B cell (primary cell): ENCODE measurements at regions not wholly inside any gene's neighbourhood (a gene's known extent, or its start where the extent isn't known, plus 50 kb on each side); places are given as distances from the start of the nearest gene placed in this dataset.

Experiments
- ATAC-seq: fragments of 200-7000 bp; cut with Tn5 transposase; one replicate; pipeline ENCODE4 v1.10.0; 2021; ENCODE audit warnings: low read depth, mild to moderate bottlenecking, moderate number of reproducible peaks, moderate library complexity
- CTCF ChIA-PET: fragments of 350-600 bp; sonication (Branson Sonifier 250); formaldehyde crosslinking; loops from one replicate; lab custom pipeline; 2021; ENCODE audit warnings: antibody characterized with exemption, inconsistent platforms; lab: Charles Lee
- POLR2A ChIA-PET: fragments of 350-600 bp; sonication (Branson Sonifier 250); formaldehyde crosslinking; loops from one replicate; lab custom pipeline; 2021; ENCODE audit warnings: antibody characterized with exemption; lab: Charles Lee
- DNase-seq: peaks from one replicate; pipeline ENCODE4 v3.0.0; 2013
- H2AFZ ChIP-seq: 2 replicates; pipeline ENCODE4 v1.6.1; 2012; ENCODE audit warnings: mild to moderate bottlenecking, low read depth, low read length; ENCODE audit not compliant: insufficient read depth, poor library complexity, severe bottlenecking
- H3K27ac ChIP-seq, 2 donors: 1 replicate in 1 of 2; 2 replicates in 1 of 2; pipeline ENCODE4 v1.5.1; 2012 to 2013; ENCODE audit warnings: low read length in 2 of 2, mild to moderate bottlenecking in 2 of 2, moderate library complexity in 1 of 2
- H3K27me3 ChIP-seq, 4 experiments: fragments of 200-600 bp in 1 of 4; sonication (generic) in 1 of 4; replicated peaks in 1 of 4; 1 replicate in 2 of 4; 2 replicates in 2 of 4; pipeline versions ENCODE4 v1.6.1 to v1.7.0; 2013 to 2016; ENCODE audit warnings: low read length in 3 of 4, mild to moderate bottlenecking in 2 of 4, mixed read lengths in 1 of 4, moderate library complexity in 1 of 4; ENCODE audit not compliant: insufficient read depth in 4 of 4, control insufficient read depth in 3 of 4; ENCODE audit errors: control extremely low read depth in 1 of 4
- H3K36me3 ChIP-seq, 2 experiments: replicated peaks in 1 of 2; 1 replicate in 1 of 2; 2 replicates in 1 of 2; pipeline versions ENCODE4 v1.6.1 to v1.7.1; 2013; ENCODE audit warnings: low read length in 1 of 2; ENCODE audit not compliant: insufficient read depth in 2 of 2, control insufficient read depth in 1 of 2; ENCODE audit errors: control extremely low read depth in 1 of 2, extremely low read depth in 1 of 2
- H3K4me1 ChIP-seq, 2 donors: fragments of 200-600 bp in 1 of 2; sonication (generic) in 1 of 2; 1 replicate in 1 of 2; 2 replicates in 1 of 2; pipeline versions ENCODE4 v1.5.1 to v1.6.1; 2013 to 2017; ENCODE audit warnings: low read length in 2 of 2; ENCODE audit not compliant: control insufficient read depth in 2 of 2, insufficient read depth in 2 of 2
- H3K4me2 ChIP-seq: replicated peaks from 2 replicates; pipeline ENCODE3; 2012; ENCODE audit warnings: mild to moderate bottlenecking, low read depth, low read length; ENCODE audit not compliant: poor library complexity, severe bottlenecking
- H3K4me3 ChIP-seq, 5 experiments: fragments of 200-600 bp in 1 of 5; sonication (generic) in 1 of 5; 1 replicate in 3 of 5; 2 replicates in 2 of 5; pipeline versions ENCODE4 v1.5.1 to v1.7.0; 2011 to 2016; ENCODE audit warnings: low read length in 4 of 5, mild to moderate bottlenecking in 4 of 5, low read depth in 2 of 5, control low read depth in 1 of 5, moderate library complexity in 1 of 5; ENCODE audit not compliant: insufficient read depth in 1 of 5; ENCODE audit errors: control extremely low read depth in 1 of 5, extremely low read depth in 1 of 5
- H3K79me2 ChIP-seq: fragments of 200-600 bp; sonication (generic); one replicate; pipeline ENCODE4 v1.6.0; 2016; ENCODE audit warnings: low read length; ENCODE audit not compliant: control insufficient read depth, insufficient read depth
- H3K9ac ChIP-seq: fragments of 200-600 bp; sonication (generic); 2 replicates; pipeline ENCODE4 v1.6.1; 2017; ENCODE audit warnings: mild to moderate bottlenecking, low read length, moderate library complexity
- H3K9me3 ChIP-seq, 3 donors: one replicate each; pipeline versions ENCODE4 v1.6.1 to v1.7.1; 2013; ENCODE audit warnings: low read length in 2 of 3; ENCODE audit not compliant: control insufficient read depth in 2 of 3, insufficient read depth in 1 of 3; ENCODE audit errors: control extremely low read depth in 1 of 3
- H4K20me1 ChIP-seq: 2 replicates; pipeline ENCODE4 v1.6.0; 2012; ENCODE audit warnings: mild to moderate bottlenecking, low read length; ENCODE audit not compliant: insufficient read depth, control insufficient read depth, poor library complexity, severe bottlenecking
- H3K27ac Mint-ChIP-seq: one replicate; pipeline ENCODE4 v1.8.0; 2021; ENCODE audit warnings: mixed read lengths
- H3K27me3 Mint-ChIP-seq: one replicate; pipeline ENCODE4 v1.8.0; 2021; ENCODE audit warnings: mixed read lengths
- H3K4me1 Mint-ChIP-seq: one replicate; pipeline ENCODE4 v1.8.0; 2021; ENCODE audit warnings: mixed read lengths
- H3K4me3 Mint-ChIP-seq: one replicate; pipeline ENCODE4 v1.8.0; 2021; ENCODE audit warnings: mixed read lengths
- H3K9me3 Mint-ChIP-seq: one replicate; pipeline ENCODE4 v1.8.0; 2022; ENCODE audit warnings: mixed read lengths; ENCODE audit not compliant: insufficient read depth
- EZH2 ChIP-seq: IDR thresholded peaks from 2 replicates; pipeline ENCODE4 v1.6.1; 2012; ENCODE audit warnings: borderline replicate concordance, low read depth, mild to moderate bottlenecking, moderate library complexity, low read length; ENCODE audit not compliant: insufficient read depth, poor library complexity, severe bottlenecking
- WGBS: methylation state at CpG from one replicate; pipeline ENCODE4 v1.1.5; 2013; ENCODE audit warnings: missing lambda C conversion rate; ENCODE audit not compliant: insufficient coverage; 5-methylcytosine and 5-hydroxymethylcytosine counted together
- intact Hi-C: fragments of 100-400 bp; cut with micrococcal nuclease; formaldehyde crosslinking; loops from one replicate; pipeline ENCODE4 v1.10.0; 2022
- TF ChIP-seq, protein P1 (sequence below): fragments of 200-600 bp; IDR thresholded peaks from one replicate; pipeline ENCODE4 v1.8.0; 2022; ENCODE audit warnings: antibody characterized with exemption, mild to moderate bottlenecking

DNA sequence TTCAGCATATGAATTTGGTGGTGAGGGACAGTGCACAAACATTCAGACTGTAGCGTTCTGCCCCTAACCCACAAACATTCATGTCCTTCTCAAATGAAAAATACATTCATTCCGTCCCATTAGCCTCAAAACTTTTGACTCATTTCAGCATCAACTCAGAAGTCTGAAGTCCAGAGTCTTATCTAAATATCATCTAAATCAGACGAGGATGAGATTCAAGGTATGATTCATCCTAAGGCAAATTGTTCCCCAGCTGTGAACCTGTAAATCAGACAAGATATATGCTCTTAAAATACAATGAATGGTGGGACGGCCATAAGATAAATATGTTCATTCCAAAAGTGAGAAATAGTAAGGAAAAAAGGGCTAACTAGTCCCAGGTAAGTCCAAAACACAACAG lies 1195.6 kb upstream of the ADGRL4 start:
- H3K9ac ChIP-seq, result no peak overlapping the region
- 90% methylated on average over 2 of the region's 4 CpGs for WGBS
- no peaks in the 10 kb centered on the region for H3K79me2 ChIP-seq
- no peak overlapping the region for H2AFZ ChIP-seq
- Mint-ChIP-seq H3K9me3 (no peaks in the 10 kb centered on the region), H3K27me3 (no peaks in the 10 kb centered on the region), H3K27ac (no peak overlapping the region), H3K4me1 (no peaks in the 10 kb centered on the region), H3K4me3 (no peak overlapping the region)
- H3K4me3 ChIP-seq, result no peak overlapping the region
- POLR2A ChIA-PET, result no interaction called here
- DNase-seq (no peak), ATAC-seq (no peak)
- H3K4me2 ChIP-seq, result no peak overlapping the region
- H3K9me3 ChIP-seq, result no peaks in the 10 kb centered on the region
- H3K36me3 ChIP-seq, result no peaks in the 10 kb centered on the region
- H4K20me1 ChIP-seq, result no peaks in the 10 kb centered on the region
- no peak overlapping the region for H3K27ac ChIP-seq
- no peak for TF ChIP-seq EZH2
- TF ChIP-seq, protein P1, sequence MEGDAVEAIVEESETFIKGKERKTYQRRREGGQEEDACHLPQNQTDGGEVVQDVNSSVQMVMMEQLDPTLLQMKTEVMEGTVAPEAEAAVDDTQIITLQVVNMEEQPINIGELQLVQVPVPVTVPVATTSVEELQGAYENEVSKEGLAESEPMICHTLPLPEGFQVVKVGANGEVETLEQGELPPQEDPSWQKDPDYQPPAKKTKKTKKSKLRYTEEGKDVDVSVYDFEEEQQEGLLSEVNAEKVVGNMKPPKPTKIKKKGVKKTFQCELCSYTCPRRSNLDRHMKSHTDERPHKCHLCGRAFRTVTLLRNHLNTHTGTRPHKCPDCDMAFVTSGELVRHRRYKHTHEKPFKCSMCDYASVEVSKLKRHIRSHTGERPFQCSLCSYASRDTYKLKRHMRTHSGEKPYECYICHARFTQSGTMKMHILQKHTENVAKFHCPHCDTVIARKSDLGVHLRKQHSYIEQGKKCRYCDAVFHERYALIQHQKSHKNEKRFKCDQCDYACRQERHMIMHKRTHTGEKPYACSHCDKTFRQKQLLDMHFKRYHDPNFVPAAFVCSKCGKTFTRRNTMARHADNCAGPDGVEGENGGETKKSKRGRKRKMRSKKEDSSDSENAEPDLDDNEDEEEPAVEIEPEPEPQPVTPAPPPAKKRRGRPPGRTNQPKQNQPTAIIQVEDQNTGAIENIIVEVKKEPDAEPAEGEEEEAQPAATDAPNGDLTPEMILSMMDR, result no peak
- no peaks in the 10 kb centered on the region for H3K27me3 ChIP-seq
- no peaks in the 10 kb centered on the region for H3K4me1 ChIP-seq
- CTCF ChIA-PET, result no interaction called here
- intact Hi-C loops, result no loop called here

DNA sequence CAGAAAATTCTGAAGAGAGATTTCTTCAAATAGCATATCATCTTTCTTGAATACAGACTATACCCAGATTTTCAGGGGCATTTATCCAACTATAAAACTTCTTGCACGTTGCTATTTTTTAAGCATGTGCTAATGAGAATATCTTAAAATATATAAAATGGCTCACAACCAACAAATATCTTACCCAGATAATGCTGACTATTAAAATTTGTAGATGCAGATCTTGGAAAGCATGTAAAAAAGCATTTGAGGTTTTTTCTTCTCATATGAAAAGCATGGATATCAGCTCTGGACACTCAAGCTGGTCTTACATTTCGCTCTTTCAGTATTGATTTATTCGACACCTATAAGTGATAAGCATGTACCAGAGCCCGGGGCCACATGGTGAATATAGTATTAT lies 1187.7 kb upstream of the ADGRL4 start:
- intact Hi-C loops, result no loop called here
- Histone ChIP-seq H3K9me3 (no peaks in the 10 kb centered on the region), H3K4me3 (no peak overlapping the region), H3K36me3 (no peaks in the 10 kb centered on the region), H3K4me2 (no peak overlapping the region), H3K27me3 (no peaks in the 10 kb centered on the region), H3K4me1 (no peaks in the 10 kb centered on the region), H3K79me2 (no peaks in the 10 kb centered on the region), H2AFZ (no peak overlapping the region), H3K27ac (no peak overlapping the region), H4K20me1 (no peaks in the 10 kb centered on the region), H3K9ac (no peak overlapping the region)
- Mint-ChIP-seq H3K27me3 (no peaks in the 10 kb centered on the region), H3K9me3 (peaks cover 3% of the 10 kb centered on the region), H3K27ac (no peak overlapping the region), H3K4me1 (no peaks in the 10 kb centered on the region), H3K4me3 (no peak overlapping the region)
- DNase-seq (no peak), ATAC-seq (no peak)
- POLR2A ChIA-PET, result no interaction called here
- WGBS, result no CpG with 5 or more reads among the region's 4 CpGs
- CTCF ChIA-PET, result no interaction called here
- no peak for TF ChIP-seq EZH2
- TF ChIP-seq, protein P1, result no peak
